ENCODE measurements at regions not wholly inside any gene's neighbourhood (a gene's known extent, or its start where the extent isn't known, plus 50 kb on each side); places are given as distances from the start of the nearest gene placed in this dataset.
A peak's percentile ranks its signal among the peaks of the same experiment; 100 is the strongest.

DNA sequence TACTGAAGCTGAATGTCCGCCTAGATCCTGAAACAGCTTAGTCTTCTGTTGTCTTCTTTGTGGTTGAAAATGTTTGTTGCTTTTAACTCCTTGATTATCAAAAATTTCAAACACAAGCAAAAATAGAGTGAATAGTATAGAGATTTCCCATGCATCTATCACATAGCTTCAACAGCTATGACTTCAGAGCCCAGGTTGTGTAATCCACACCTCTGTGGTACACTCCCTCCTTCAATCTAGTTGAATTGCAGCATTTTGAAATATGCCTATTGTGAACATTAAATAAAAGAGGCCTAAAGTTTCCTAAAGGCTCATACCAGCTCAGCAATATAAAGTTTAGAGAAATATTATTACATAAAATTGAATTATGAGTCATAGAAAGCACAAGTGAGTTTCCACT, 204.7 kb upstream of the HDAC9 start:
- ChIA-PET POLR2A (interaction anchor here (0.6 to 1.1 kb wide), 2 partner anchors 450 to 596 kb away, joined by 3 read pairs; no protein-coding TSS in a partner anchor), CTCF (interaction anchor here (0.6 to 2.2 kb wide), 2 partner anchors 30 to 34 kb away, joined by 3 to 6 read pairs; no protein-coding TSS in a partner anchor)
- no TSS peak for BruUV-seq (replicated peaks)
- H3K4me3 Mint-ChIP-seq (ENCODE audit: unreplicated experiment) = no peak overlapping the region
- H3K27ac Mint-ChIP-seq (ENCODE audit: low read depth, unreplicated experiment) = no peak overlapping the region
- DNase-seq (ENCODE audit: unreplicated experiment) = peak; percentile 21
- peaks cover 6% of the 10 kb centered on the region for H3K4me1 Mint-ChIP-seq (ENCODE audit: insufficient read depth, unreplicated experiment)
- no peaks in the 10 kb centered on the region for H3K27me3 Mint-ChIP-seq (ENCODE audit: insufficient read depth, unreplicated experiment)
- TF ChIP-seq, protein P1, sequence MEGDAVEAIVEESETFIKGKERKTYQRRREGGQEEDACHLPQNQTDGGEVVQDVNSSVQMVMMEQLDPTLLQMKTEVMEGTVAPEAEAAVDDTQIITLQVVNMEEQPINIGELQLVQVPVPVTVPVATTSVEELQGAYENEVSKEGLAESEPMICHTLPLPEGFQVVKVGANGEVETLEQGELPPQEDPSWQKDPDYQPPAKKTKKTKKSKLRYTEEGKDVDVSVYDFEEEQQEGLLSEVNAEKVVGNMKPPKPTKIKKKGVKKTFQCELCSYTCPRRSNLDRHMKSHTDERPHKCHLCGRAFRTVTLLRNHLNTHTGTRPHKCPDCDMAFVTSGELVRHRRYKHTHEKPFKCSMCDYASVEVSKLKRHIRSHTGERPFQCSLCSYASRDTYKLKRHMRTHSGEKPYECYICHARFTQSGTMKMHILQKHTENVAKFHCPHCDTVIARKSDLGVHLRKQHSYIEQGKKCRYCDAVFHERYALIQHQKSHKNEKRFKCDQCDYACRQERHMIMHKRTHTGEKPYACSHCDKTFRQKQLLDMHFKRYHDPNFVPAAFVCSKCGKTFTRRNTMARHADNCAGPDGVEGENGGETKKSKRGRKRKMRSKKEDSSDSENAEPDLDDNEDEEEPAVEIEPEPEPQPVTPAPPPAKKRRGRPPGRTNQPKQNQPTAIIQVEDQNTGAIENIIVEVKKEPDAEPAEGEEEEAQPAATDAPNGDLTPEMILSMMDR (IDR thresholded peaks at IDR 0.05; ENCODE audit: unreplicated experiment) = no peak
- H3K9me3 Mint-ChIP-seq (ENCODE audit: unreplicated experiment) = no peaks in the 10 kb centered on the region
- intact Hi-C loops (cut with micrococcal nuclease) = no loop called here
- no peaks in the 10 kb centered on the region for H3K36me3 Mint-ChIP-seq (ENCODE audit: insufficient read depth, unreplicated experiment)

DNA sequence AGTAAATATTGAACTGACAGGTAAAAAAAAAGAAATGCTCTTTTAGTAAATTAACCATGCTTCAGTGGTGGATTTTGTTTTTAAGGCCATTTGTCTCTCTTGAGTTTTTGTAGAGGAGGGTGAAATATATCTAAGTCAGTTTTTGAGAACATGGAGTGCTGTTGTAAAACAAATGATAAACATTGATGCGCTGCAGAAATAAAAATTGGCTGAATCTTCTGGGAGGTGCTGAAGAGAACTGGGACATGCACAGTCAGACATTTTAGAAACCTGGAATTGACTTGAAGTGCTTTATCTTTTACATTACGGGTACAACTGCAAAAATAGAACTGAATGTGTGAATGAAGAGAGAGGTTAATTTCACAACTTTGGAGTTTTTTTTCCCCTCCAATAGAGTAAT, 203.0 kb upstream of the HDAC9 start:
- ChIA-PET CTCF (interaction anchor here (0.6 to 1.6 kb wide), 2 partner anchors 24 to 522 kb away, joined by 4 to 10 read pairs; no protein-coding TSS in a partner anchor), POLR2A (no interaction called here)
- H3K9me3 Mint-ChIP-seq (ENCODE audit: unreplicated experiment) = no peaks in the 10 kb centered on the region

DNA sequence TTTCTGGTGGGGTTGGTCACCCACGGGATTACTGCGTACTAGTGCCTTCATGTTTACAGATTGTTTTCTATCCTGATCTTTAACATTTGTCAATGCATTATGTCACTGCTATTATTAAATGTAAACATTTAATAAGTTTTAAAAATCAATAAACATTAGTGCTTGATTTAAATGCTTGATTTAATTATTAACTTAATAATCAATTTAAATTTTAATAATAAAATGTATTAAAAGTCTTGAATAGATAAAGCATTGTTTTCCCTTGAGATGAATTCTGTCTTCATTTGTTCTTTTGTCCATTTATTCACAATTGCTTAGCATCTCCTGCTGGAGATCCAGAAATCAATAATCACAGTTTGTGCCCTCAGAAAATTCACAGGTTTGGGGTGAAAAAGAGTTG, 201.8 kb upstream of the HDAC9 start:
- POLR2A ChIA-PET = no interaction called here

More for the DNA sequence above, 203.0 kb upstream of the HDAC9 start:
- H3K27ac Mint-ChIP-seq (ENCODE audit: low read depth, unreplicated experiment) = no peak overlapping the region
- TF ChIP-seq, protein P1 (IDR thresholded peaks at IDR 0.05; ENCODE audit: unreplicated experiment) = no peak
- BruUV-seq (replicated peaks) = no TSS peak
- intact Hi-C loops (cut with micrococcal nuclease) = no loop called here
- no peaks in the 10 kb centered on the region for H3K27me3 Mint-ChIP-seq (ENCODE audit: insufficient read depth, unreplicated experiment)
- no peaks in the 10 kb centered on the region for H3K36me3 Mint-ChIP-seq (ENCODE audit: insufficient read depth, unreplicated experiment)
- no peak overlapping the region for H3K4me3 Mint-ChIP-seq (ENCODE audit: unreplicated experiment)
- peaks cover 6% of the 10 kb centered on the region for H3K4me1 Mint-ChIP-seq (ENCODE audit: insufficient read depth, unreplicated experiment)
- DNase-seq (ENCODE audit: unreplicated experiment) = no peak

DNA sequence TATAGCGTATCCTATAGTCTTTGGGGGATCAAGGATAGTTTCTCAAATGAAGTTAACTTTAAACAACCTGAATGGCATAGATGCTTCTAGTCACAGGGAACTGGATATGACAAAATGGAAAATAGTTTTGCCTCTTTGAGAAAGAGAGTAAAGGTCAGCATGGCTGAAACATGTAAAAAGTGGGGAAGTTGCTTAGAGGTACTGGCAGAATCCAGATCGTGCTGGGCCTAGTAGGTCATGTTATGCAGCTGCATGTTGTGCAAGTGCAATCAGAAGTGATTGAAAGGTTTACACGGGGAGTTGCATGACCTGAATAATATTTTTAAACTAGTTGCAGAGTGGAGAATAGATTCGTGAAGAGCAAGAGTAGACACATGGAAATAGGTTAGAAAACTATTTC, 201.1 kb upstream of the HDAC9 start:
- Mint-ChIP-seq H3K27me3 (ENCODE audit: insufficient read depth, unreplicated experiment) (no peaks in the 10 kb centered on the region), H3K4me1 (ENCODE audit: insufficient read depth, unreplicated experiment) (peaks cover 6% of the 10 kb centered on the region), H3K27ac (ENCODE audit: low read depth, unreplicated experiment) (no peak overlapping the region), H3K36me3 (ENCODE audit: insufficient read depth, unreplicated experiment) (no peaks in the 10 kb centered on the region), H3K4me3 (ENCODE audit: unreplicated experiment) (no peak overlapping the region), H3K9me3 (ENCODE audit: unreplicated experiment) (no peaks in the 10 kb centered on the region)
- CTCF ChIA-PET = no interaction called here
- POLR2A ChIA-PET = no interaction called here
- no TSS peak for BruUV-seq (replicated peaks)
- TF ChIP-seq, protein P1 (IDR thresholded peaks at IDR 0.05; ENCODE audit: unreplicated experiment) = no peak
- no peak for DNase-seq (ENCODE audit: unreplicated experiment)
- intact Hi-C loops (cut with micrococcal nuclease) = no loop called here

More for the DNA sequence above, 201.8 kb upstream of the HDAC9 start:
- Mint-ChIP-seq H3K4me3 (ENCODE audit: unreplicated experiment) (no peak overlapping the region), H3K4me1 (ENCODE audit: insufficient read depth, unreplicated experiment) (peaks cover 6% of the 10 kb centered on the region), H3K27me3 (ENCODE audit: insufficient read depth, unreplicated experiment) (no peaks in the 10 kb centered on the region), H3K36me3 (ENCODE audit: insufficient read depth, unreplicated experiment) (no peaks in the 10 kb centered on the region), H3K9me3 (ENCODE audit: unreplicated experiment) (no peaks in the 10 kb centered on the region), H3K27ac (ENCODE audit: low read depth, unreplicated experiment) (no peak overlapping the region)
- no peak for DNase-seq (ENCODE audit: unreplicated experiment)
- BruUV-seq (replicated peaks) = no TSS peak
- TF ChIP-seq, protein P1 (IDR thresholded peaks at IDR 0.05; ENCODE audit: unreplicated experiment) = no peak
- intact Hi-C loops (cut with micrococcal nuclease) = no loop called here
- CTCF ChIA-PET = interaction anchor here (0.5 kb wide), 1 partner anchor 291 kb away, joined by 3 read pairs; no protein-coding TSS in a partner anchor
